GM12878 (cell line): ENCODE measurements at regions not wholly inside any gene's neighbourhood (a gene's known extent, or its start where the extent isn't known, plus 50 kb on each side); places are given as distances from the start of the nearest gene placed in this dataset.

Experiments used
- BACH1 ChIP-seq: fragments of 450-650 bp; IDR thresholded peaks from 2 replicates; pipeline ENCODE4 v1.6.1; 2017; ENCODE audit warnings: mild to moderate bottlenecking, borderline replicate concordance
- DPF2 ChIP-seq: fragments of 450-650 bp; IDR thresholded peaks from 2 replicates; pipeline ENCODE4 v1.6.1; 2017; ENCODE audit warnings: mild to moderate bottlenecking
- ESRRA ChIP-seq: IDR thresholded peaks from 2 replicates; pipeline ENCODE4 v1.6.1; 2012; ENCODE audit warnings: mild to moderate bottlenecking, low read length, improper control_type of control experiment
- HDGF ChIP-seq: fragments of 450-650 bp; IDR thresholded peaks from 2 replicates; pipeline ENCODE4 v1.6.1; 2016; ENCODE audit warnings: antibody characterized with exemption
- IKZF2 ChIP-seq, 2 experiments: fragments of 450-650 bp; IDR thresholded peaks; 2 replicates each; pipeline ENCODE4 v1.6.1; 2017; ENCODE audit warnings: mild to moderate bottlenecking in 2 of 2, moderate library complexity in 2 of 2
- NFIC ChIP-seq: IDR thresholded peaks from 2 replicates; pipeline ENCODE4 v1.6.1; 2012; ENCODE audit warnings: low read depth, mild to moderate bottlenecking, inconsistent platforms, low read length, moderate library complexity
- POU2F2 ChIP-seq: IDR thresholded peaks from 3 replicates; pipeline ENCODE4 v1.6.1; 2011; ENCODE audit warnings: low read depth, mild to moderate bottlenecking, low read length, borderline replicate concordance
- RAD21 ChIP-seq: IDR thresholded peaks from 2 replicates; pipeline ENCODE4 v1.6.1; 2011; ENCODE audit warnings: mild to moderate bottlenecking, low read depth, low read length, moderate library complexity; ENCODE audit not compliant: insufficient read depth
- RBBP5 ChIP-seq: fragments of 200-600 bp; sonication (generic); conservative IDR thresholded peaks from 2 replicates; pipeline ENCODE4 v1.6.1; 2016
- SPI1 ChIP-seq: IDR thresholded peaks from 2 replicates; pipeline ENCODE4 v1.6.1; 2011; ENCODE audit warnings: low read depth, mild to moderate bottlenecking, low read length, moderate library complexity, borderline replicate concordance; ENCODE audit not compliant: insufficient read depth
- SUZ12 ChIP-seq: fragments of 200-600 bp; sonication (generic); IDR thresholded peaks from one replicate; pipeline ENCODE4 v1.6.1; 2018; ENCODE audit warnings: antibody characterized with exemption, mild to moderate bottlenecking; ENCODE audit not compliant: unreplicated experiment
- TCF12 ChIP-seq: IDR thresholded peaks from 2 replicates; pipeline ENCODE4 v1.6.1; 2011; ENCODE audit warnings: low read depth, mild to moderate bottlenecking, low read length
- ZZZ3 ChIP-seq: IDR thresholded peaks from 2 replicates; pipeline ENCODE4 v1.6.1; 2011; ENCODE audit warnings: low read depth; ENCODE audit not compliant: control insufficient read depth, insufficient read length
- TF ChIP-seq, protein P1 (sequence below): IDR thresholded peaks from 2 replicates; pipeline ENCODE4 v1.6.1; 2011; ENCODE audit warnings: low read depth, mild to moderate bottlenecking, low read length, moderate library complexity, borderline replicate concordance; ENCODE audit errors: extremely low read depth
- TF ChIP-seq, protein P2 (sequence below): fragments of 450-650 bp; IDR thresholded peaks from 2 replicates; pipeline ENCODE4 v1.6.1; 2017; ENCODE audit warnings: mild to moderate bottlenecking, moderate library complexity
- TF ChIP-seq, protein P3 (sequence below): IDR thresholded peaks from 2 replicates; pipeline ENCODE4 v1.6.1; 2012; ENCODE audit warnings: improper control_type of control experiment, low read depth, low read length; ENCODE audit not compliant: insufficient replicate concordance
- TF ChIP-seq, protein P4 (sequence below): IDR thresholded peaks from 2 replicates; pipeline ENCODE4 v1.6.1; 2011; ENCODE audit warnings: mild to moderate bottlenecking, low read depth, low read length, moderate library complexity; ENCODE audit not compliant: insufficient replicate concordance
- TF ChIP-seq, protein P5 (sequence below): IDR thresholded peaks from 2 replicates; pipeline ENCODE4 v1.6.1; 2011; ENCODE audit warnings: borderline replicate concordance, low read depth, mild to moderate bottlenecking, moderate library complexity, mixed read lengths, low read length; ENCODE audit not compliant: insufficient read depth; ENCODE audit errors: extremely low read length

DNA sequence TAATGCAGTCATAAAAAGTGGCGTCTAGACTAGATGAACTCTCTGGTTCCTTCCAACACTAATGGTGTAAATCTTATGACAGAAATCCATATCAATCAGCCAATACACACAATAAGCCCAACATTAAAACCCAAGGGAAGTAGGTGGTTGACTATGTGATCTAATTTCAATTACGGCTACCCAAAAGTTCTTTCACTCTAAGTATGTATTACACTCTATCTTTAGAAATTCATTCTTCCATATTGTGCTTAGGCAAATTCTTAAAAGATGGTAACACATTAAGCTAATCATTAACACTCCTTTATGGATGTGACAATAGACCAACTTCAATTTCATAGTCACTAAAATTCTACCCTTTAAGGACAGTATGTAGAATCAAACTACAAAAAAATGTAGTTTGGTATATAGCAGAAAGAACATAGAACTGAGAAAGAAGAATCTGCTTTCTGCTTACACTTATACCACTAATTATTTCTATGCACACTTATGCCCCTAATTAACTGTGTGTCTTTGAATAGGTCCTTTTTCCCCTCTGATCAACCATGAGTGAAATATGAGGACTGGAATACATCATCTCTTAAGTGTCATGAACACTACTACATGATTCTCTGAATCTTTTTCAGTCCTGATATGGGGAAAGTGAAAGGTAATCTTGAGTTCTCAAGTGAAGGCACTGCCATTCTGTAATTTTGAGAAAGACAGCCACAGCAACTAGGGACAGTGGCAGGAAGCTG, 557.6 kb downstream of the IGSF11 start (continued):
- TF ChIP-seq POU2F2 (no peak), RAD21 (no peak), BACH1 (no peak; the same call in 1 of the 2 replicates), ZZZ3 (no peak), SUZ12 (no peak), SPI1 (no peak), IKZF2 (IDR thresholded peaks at IDR 0.05) (peak; percentile 74 to 80; a peak in 3 of 4 replicates), RBBP5 (no peak), NFIC (no peak), ESRRA (no peak), HDGF (no peak), DPF2 (peak; percentile 64), TCF12 (no peak)
- TF ChIP-seq, protein P1, sequence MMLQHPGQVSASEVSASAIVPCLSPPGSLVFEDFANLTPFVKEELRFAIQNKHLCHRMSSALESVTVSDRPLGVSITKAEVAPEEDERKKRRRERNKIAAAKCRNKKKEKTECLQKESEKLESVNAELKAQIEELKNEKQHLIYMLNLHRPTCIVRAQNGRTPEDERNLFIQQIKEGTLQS: no peak
- TF ChIP-seq, protein P2, sequence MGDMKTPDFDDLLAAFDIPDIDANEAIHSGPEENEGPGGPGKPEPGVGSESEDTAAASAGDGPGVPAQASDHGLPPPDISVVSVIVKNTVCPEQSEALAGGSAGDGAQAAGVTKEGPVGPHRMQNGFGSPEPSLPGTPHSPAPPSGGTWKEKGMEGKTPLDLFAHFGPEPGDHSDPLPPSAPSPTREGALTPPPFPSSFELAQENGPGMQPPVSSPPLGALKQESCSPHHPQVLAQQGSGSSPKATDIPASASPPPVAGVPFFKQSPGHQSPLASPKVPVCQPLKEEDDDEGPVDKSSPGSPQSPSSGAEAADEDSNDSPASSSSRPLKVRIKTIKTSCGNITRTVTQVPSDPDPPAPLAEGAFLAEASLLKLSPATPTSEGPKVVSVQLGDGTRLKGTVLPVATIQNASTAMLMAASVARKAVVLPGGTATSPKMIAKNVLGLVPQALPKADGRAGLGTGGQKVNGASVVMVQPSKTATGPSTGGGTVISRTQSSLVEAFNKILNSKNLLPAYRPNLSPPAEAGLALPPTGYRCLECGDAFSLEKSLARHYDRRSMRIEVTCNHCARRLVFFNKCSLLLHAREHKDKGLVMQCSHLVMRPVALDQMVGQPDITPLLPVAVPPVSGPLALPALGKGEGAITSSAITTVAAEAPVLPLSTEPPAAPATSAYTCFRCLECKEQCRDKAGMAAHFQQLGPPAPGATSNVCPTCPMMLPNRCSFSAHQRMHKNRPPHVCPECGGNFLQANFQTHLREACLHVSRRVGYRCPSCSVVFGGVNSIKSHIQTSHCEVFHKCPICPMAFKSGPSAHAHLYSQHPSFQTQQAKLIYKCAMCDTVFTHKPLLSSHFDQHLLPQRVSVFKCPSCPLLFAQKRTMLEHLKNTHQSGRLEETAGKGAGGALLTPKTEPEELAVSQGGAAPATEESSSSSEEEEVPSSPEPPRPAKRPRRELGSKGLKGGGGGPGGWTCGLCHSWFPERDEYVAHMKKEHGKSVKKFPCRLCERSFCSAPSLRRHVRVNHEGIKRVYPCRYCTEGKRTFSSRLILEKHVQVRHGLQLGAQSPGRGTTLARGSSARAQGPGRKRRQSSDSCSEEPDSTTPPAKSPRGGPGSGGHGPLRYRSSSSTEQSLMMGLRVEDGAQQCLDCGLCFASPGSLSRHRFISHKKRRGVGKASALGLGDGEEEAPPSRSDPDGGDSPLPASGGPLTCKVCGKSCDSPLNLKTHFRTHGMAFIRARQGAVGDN: no peak
- TF ChIP-seq, protein P3, sequence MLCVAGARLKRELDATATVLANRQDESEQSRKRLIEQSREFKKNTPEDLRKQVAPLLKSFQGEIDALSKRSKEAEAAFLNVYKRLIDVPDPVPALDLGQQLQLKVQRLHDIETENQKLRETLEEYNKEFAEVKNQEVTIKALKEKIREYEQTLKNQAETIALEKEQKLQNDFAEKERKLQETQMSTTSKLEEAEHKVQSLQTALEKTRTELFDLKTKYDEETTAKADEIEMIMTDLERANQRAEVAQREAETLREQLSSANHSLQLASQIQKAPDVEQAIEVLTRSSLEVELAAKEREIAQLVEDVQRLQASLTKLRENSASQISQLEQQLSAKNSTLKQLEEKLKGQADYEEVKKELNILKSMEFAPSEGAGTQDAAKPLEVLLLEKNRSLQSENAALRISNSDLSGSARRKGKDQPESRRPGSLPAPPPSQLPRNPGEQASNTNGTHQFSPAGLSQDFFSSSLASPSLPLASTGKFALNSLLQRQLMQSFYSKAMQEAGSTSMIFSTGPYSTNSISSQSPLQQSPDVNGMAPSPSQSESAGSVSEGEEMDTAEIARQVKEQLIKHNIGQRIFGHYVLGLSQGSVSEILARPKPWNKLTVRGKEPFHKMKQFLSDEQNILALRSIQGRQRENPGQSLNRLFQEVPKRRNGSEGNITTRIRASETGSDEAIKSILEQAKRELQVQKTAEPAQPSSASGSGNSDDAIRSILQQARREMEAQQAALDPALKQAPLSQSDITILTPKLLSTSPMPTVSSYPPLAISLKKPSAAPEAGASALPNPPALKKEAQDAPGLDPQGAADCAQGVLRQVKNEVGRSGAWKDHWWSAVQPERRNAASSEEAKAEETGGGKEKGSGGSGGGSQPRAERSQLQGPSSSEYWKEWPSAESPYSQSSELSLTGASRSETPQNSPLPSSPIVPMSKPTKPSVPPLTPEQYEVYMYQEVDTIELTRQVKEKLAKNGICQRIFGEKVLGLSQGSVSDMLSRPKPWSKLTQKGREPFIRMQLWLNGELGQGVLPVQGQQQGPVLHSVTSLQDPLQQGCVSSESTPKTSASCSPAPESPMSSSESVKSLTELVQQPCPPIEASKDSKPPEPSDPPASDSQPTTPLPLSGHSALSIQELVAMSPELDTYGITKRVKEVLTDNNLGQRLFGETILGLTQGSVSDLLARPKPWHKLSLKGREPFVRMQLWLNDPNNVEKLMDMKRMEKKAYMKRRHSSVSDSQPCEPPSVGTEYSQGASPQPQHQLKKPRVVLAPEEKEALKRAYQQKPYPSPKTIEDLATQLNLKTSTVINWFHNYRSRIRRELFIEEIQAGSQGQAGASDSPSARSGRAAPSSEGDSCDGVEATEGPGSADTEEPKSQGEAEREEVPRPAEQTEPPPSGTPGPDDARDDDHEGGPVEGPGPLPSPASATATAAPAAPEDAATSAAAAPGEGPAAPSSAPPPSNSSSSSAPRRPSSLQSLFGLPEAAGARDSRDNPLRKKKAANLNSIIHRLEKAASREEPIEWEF: peak; percentile 29
- TF ChIP-seq, protein P4, sequence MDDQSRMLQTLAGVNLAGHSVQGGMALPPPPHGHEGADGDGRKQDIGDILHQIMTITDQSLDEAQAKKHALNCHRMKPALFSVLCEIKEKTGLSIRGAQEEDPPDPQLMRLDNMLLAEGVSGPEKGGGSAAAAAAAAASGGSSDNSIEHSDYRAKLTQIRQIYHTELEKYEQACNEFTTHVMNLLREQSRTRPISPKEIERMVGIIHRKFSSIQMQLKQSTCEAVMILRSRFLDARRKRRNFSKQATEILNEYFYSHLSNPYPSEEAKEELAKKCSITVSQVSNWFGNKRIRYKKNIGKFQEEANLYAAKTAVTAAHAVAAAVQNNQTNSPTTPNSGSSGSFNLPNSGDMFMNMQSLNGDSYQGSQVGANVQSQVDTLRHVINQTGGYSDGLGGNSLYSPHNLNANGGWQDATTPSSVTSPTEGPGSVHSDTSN: no peak
- TF ChIP-seq, protein P5, sequence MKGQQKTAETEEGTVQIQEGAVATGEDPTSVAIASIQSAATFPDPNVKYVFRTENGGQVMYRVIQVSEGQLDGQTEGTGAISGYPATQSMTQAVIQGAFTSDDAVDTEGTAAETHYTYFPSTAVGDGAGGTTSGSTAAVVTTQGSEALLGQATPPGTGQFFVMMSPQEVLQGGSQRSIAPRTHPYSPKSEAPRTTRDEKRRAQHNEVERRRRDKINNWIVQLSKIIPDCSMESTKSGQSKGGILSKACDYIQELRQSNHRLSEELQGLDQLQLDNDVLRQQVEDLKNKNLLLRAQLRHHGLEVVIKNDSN: no peak
